ENCODE measurements at regions not wholly inside any gene's neighbourhood (a gene's known extent, or its start where the extent isn't known, plus 50 kb on each side); places are given as distances from the start of the nearest gene placed in this dataset.

GRCh38 chr20:58011947-58012610, 216.4 kb downstream of the ANKRD60 start:
- DNase-seq = no peak

DNA sequence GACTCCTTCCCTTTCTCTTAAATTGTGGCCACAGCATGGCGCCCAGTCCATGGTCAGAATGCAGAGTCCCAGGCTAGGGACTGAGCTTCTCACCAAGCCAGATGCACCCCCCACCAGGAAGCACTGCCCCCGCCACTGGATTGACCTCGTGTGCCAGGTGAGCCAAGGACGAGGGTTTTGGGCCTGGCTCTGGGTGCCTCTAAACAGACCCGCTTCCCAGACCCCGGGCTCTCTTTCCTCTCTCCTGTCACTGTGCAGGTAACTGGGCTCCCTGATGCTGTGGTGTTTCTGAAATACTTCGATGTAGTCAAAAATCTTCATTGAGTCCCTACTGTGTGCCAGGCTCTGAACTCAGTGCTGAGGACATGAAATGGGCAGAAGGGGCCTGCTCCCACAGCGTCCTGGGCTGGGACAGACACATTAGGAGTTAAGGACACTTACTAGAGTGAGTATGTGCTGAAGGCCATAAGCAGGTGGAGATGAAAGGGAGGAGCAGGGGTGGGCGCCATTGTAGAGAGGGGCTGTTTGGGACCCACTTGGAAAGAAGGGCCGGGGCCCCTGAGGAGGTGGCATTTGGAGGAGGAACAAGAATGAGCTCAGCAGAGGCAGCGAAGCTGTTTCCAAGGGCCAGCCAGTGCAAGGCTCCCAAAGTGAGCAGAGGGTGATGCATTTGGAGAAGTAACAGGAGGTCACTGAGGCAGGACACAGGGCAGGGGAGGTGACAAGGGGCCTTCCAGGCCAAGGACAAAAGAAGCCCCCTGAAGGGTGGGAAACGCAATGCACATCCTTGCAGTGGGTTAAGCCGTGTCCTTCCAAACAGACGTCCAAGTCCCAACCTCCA, 217.1 kb downstream of the ANKRD60 start:
- no peak for DNase-seq

GRCh38 chr20:58010666-58011065, 217.8 kb downstream of the ANKRD60 start:
- DNase-seq = no peak

DNA sequence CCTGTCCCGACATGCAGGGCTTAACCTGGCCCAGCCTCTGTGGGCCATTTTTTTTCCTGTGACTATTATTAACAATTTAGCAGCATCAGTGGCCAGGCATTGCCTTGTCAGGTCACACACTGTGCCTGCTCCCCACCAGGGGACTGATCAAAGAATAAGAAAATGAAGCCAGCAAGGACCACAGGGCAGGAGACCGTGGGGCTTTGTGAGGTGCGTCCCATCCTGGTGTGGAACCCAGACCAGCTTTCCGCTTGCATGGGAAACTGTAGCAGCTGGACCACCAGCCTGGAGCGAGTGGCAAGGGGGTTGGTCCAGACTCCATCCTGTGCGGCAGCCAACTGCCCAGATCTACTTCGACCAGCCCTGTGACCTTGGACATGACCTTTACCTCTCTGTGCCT, 218.3 kb downstream of the ANKRD60 start:
- no peak for DNase-seq

- no peak for DNase-seq
Measured at GRCh38 chr20:58008866-58009265, 219.6 kb downstream of the ANKRD60 start.

DNA sequence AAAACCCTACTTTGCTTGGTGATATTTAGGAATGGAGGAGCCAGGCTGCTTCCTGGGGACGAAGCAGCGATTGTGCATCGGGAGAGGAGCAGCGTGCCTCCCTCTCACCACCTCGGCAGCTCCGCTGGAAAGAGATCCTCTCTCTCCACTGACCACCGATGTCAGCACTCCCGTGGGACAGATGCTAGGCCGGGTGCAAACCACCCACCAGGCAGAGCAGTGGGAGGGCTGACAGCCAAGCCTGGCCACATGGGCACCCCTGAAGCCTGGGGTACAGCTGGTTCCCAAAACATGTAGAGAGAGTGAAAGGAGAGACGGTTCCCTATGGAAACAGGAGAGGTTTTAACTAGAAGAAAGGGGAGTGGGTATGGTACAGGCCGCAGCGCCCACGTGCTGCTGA, 220.0 kb downstream of the ANKRD60 start:
- DNase-seq = no peak

GRCh38 chr20:58007947-58008346, 220.5 kb downstream of the ANKRD60 start:
- no peak for DNase-seq

- DNase-seq = no peak
Measured at GRCh38 chr20:58006346-58007316, 221.8 kb downstream of the ANKRD60 start.

DNA sequence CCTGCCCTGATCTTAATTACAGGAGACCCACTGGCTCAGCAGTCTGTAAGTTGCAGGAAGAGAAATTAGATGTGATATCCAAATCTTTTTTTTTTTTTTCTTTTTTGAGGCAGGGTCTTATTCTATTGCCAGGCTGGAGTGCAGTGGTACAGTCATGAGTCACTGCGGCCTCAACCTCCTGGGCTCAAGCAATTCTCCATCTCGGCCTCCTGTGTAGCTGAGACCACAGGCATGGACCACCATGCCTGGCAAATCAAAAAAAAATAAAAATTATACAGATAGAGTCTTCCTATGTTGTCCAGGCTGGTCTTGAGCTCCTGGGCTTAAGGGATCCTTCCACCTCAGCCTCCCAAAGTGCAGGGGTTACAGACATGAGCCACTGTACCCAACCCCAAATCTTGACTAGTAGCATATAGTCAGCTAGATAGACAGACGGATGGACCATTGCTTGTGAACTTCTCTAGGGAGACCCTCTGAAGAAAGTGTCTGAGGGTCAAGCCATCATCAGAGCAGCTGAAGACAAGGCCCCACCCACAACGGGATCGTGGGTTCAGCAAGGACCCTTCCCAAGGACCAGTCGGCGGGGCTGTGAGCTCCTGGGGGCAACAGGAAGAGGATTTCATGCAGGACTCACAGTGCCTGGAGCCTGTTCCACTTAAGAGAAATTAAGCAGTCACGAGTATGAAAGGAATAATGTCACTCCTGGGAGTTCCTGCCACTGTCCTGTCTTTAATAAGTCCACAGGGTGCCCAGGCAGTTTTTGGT, 222.7 kb downstream of the ANKRD60 start:
- no peak for DNase-seq

- DNase-seq = no peak
Measured at GRCh38 chr20:58004900-58005299, 223.6 kb downstream of the ANKRD60 start.

DNA sequence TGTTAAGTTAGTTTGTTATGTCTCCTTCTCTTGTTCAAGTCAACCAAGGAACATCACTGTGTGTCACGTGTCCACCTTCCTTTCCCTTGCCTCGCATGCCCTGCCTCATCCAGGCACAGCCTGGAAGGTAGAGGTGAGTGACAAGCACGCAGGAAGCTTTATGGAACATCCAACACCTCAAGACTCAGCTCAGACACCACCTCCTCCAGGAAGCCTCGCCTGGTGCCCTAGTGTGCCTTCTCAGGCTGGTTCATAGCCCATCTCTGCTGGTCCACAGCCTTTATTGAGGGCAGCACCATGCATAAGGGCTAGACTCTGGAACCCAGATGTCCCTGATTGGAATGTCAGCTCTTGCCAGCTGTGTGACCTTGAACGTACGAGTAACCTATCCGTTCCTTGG, 224.3 kb downstream of the ANKRD60 start:
- no peak for DNase-seq

DNA sequence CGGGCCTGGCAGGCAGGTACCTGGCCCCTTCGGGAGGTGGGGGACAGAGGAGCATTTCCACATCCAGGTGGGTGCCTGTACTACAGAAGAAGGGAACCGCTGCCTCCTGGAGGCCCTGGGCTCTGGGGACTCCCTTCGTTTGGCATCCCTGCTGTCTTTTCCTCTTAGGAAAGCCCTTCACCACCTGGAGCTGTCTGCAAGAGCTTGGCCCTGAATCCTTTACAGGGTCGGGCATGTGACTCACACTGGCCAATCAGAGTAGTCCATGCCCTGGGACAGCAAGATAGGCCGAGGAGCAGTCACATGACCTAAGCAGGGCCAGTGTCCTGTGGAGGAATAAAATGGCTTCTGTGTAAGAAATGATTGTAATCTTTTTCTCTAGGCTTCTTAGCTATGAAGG, 224.9 kb downstream of the ANKRD60 start:
- DNase-seq = no peak

DNA sequence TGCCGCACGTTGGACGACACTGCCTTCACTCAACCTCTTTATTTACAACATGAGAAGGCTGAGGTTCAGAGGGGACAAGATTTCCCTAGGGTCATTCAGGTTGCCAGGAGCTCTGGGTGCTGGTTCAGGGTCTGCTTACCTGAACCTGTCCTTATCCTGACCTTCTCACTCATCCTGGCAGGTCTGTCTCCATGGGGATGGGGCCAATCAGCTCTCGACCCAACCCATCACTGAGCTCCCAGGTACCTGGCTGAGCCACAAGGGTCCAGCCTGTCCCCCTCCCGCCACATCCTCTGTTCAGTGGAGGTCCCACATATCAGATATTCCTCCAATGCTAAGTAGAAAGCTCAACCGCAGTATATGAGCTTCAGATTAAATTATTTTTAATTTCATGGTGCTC, 225.6 kb downstream of the ANKRD60 start:
- DNase-seq = no peak

DNA sequence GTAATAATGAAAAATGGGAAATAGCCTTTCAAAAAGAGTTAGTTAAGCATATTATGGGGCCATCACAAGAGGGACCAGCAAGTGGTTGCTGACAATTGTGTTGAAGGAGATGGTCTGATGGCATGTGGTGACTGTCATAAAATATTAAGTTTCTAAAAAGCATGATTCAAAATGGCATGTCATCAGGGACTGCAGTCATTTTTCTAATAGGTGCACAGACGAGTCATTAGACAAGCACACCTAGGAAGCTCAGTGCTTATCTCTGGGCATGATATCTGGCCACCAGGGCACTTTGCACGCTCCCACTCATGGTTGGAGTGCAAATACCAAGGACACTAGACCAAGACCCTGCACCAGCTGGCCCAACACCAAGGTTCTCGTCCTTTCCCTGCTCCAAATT, 226.5 kb downstream of the ANKRD60 start:
- DNase-seq = no peak

DNA sequence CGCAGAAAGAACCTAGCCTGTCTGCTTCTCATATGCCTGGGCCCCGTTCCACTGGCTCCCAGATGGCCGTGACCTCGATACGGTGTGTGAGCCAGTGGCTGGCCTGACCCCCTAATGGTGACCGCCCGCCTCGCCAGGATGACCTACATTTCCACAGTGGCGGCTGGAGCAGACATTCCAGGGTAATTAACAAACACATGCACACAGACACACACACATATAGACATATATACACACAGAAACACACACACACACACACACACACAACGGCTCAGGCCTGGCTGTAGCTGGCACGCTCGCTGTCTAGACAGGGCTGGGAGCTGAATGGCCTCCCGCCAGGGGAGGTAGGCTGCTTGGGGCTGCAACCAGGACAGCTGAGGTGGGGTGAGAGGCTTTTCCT, 227.1 kb downstream of the ANKRD60 start:
- DNase-seq = no peak

- DNase-seq = no peak
Measured at GRCh38 chr20:58000861-58001260, 227.6 kb downstream of the ANKRD60 start.

DNA sequence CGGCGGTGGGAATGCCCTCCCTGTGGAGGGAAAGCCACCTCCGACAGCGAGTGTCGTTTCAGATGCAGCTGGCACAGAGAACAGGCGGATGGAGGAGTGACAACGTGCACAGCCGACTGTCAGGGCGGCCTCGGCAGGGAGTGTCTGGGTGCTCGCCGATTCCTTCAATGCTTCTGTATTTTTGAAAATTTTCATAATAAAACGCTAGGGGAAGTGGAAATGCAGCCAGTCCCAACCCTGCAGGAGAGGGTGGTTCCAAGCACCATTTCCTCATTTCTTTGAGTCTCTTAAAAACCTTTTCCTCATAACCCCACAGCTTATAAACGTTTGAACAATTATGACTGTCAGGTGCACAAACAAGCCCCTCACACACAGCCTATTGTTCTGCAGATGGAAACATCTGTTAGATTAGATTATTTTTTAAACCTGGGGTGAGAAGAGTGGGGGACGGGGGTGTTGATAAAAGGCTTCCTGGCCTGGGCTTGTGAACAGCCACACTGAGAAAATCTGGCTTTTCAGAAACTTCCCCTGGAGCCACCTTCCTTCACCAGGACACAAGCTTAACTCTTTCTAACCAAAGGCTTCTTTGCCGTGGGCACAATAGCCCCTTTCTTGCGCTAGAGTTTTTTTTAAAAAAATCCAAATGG, 228.9 kb downstream of the ANKRD60 start:
- no peak for DNase-seq

DNA sequence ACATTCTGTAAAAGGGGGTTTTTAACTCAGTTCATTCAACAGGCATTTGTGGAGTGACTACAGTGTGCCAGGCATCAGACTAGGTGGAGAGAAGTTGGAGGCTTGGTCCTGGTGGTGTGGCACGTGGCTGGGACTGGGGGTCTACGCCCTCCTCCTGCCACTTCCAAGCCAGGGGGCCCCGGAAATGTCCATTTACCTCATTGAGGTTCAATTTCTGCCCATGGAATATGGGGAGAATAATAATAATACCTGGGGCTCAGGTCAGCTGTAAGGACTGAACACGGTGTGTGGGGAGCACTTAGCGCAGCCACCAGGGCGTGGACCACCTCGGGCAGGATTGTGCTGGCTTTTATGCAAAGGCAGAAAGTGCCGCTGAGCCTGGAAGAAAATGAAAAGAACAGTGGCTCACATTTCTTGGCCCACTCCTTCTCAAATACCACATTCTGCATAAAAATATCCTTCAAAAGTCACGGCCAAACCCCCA, 229.4 kb downstream of the ANKRD60 start:
- DNase-seq = no peak

- no peak for DNase-seq
Measured at GRCh38 chr20:57998276-57998675, 230.2 kb downstream of the ANKRD60 start.

- DNase-seq = no peak
Measured at GRCh38 chr20:57996936-57997890, 231.2 kb downstream of the ANKRD60 start.

GRCh38 chr20:57996465-57996864, 232.0 kb downstream of the ANKRD60 start:
- DNase-seq = no peak

All from NCI-H1436 (cell line).